GM12865 (cell line): ENCODE measurements at regions not wholly inside any gene's neighbourhood (a gene's known extent, or its start where the extent isn't known, plus 50 kb on each side); places are given as distances from the start of the nearest gene placed in this dataset.
"Not testable (repeated sequence)": the region's sequence is repeated elsewhere in the genome, so short reads cannot be mapped to it uniquely, and the experiment has no call there.

ENCODE experiments used
- DNase-seq: peaks from one replicate; pipeline ENCODE4 v3.0.0; 2010; ENCODE audit warnings: low read depth
- H3K4me3 ChIP-seq: 2 replicates; pipeline ENCODE4 v1.5.1; 2011; ENCODE audit warnings: mild to moderate bottlenecking, low read depth, low read length, control low read depth
- CTCF ChIP-seq: IDR thresholded peaks from 2 replicates; pipeline ENCODE4 v1.5.1; 2011; ENCODE audit warnings: low read length, control low read depth, low read depth, inconsistent platforms; ENCODE audit not compliant: insufficient read depth; ENCODE audit errors: missing control alignments

GRCh38 chr10:109593682-109594081 lies 329.6 kb downstream of the XPNPEP1 start:
- H3K4me3 ChIP-seq = no peak overlapping the region
- no peak for TF ChIP-seq CTCF
- no peak for DNase-seq

- no peak overlapping the region for H3K4me3 ChIP-seq
- no peak for DNase-seq
- no peak for TF ChIP-seq CTCF
Measured at GRCh38 chr10:109592391-109592790, 330.9 kb downstream of the XPNPEP1 start.

GRCh38 chr10:109591601-109592000 lies 331.7 kb downstream of the XPNPEP1 start:
- DNase-seq = no peak
- no peak for TF ChIP-seq CTCF

GRCh38 chr10:109588259-109588658 lies 335.1 kb downstream of the XPNPEP1 start:
- no peak for DNase-seq
- no peak overlapping the region for H3K4me3 ChIP-seq
- no peak for TF ChIP-seq CTCF

More at GRCh38 chr10:109591601-109592000, 331.7 kb downstream of the XPNPEP1 start:
- H3K4me3 ChIP-seq = no peak overlapping the region

GRCh38 chr10:109587366-109587765 lies 335.9 kb downstream of the XPNPEP1 start:
- no peak for DNase-seq
- H3K4me3 ChIP-seq = no peak overlapping the region
- TF ChIP-seq CTCF = no peak

GRCh38 chr10:109556399-109556798 lies 366.9 kb downstream of the XPNPEP1 start:
- no peak for DNase-seq
- no peak for TF ChIP-seq CTCF
- H3K4me3 ChIP-seq = no peak overlapping the region

- H3K4me3 ChIP-seq = not testable (repeated sequence)
- peak; percentile 2 for DNase-seq
Measured at GRCh38 chr10:109542050-109542603, 381.2 kb downstream of the XPNPEP1 start.
